Progenitor cell of endocrine pancreas (in vitro differentiated cells): ENCODE measurements at regions not wholly inside any gene's neighbourhood (a gene's known extent, or its start where the extent isn't known, plus 50 kb on each side); places are given as distances from the start of the nearest gene placed in this dataset.

Source experiments
- DNase-seq: peaks from one replicate; pipeline ENCODE4 v3.0.0; 2021; ENCODE audit warnings: low spot score; ENCODE audit not compliant: unreplicated experiment
- H3K27ac Mint-ChIP-seq: 2 replicates; pipeline ENCODE4 v1.8.0; 2021; ENCODE audit warnings: mild to moderate bottlenecking, moderate library complexity, mixed read lengths
- H3K27me3 Mint-ChIP-seq: 2 replicates; pipeline ENCODE4 v1.8.0; 2021; ENCODE audit warnings: mixed read lengths
- H3K36me3 Mint-ChIP-seq: 2 replicates; pipeline ENCODE4 v1.8.0; 2022; ENCODE audit warnings: mixed read lengths; ENCODE audit not compliant: insufficient read depth
- H3K4me1 Mint-ChIP-seq: 2 replicates; pipeline ENCODE4 v1.8.0; 2021; ENCODE audit warnings: low read depth, mixed read lengths
- H3K4me3 Mint-ChIP-seq: 2 replicates; pipeline ENCODE4 v1.8.0; 2021; ENCODE audit warnings: low read depth, mild to moderate bottlenecking, moderate library complexity, mixed read lengths
- H3K9me3 Mint-ChIP-seq: 2 replicates; pipeline ENCODE4 v1.8.0; 2021; ENCODE audit warnings: low read depth, mixed read lengths
- TF ChIP-seq, protein P1 (sequence below): fragments of 200-600 bp; sonication (generic); IDR thresholded peaks from one replicate; pipeline ENCODE4 v1.5.0; 2021; ENCODE audit warnings: antibody characterized with exemption, mild to moderate bottlenecking; ENCODE audit not compliant: unreplicated experiment

GRCh38 chr5:40453689-40454088 lies 226.0 kb upstream of the PTGER4 start:
- TF ChIP-seq, protein P1, sequence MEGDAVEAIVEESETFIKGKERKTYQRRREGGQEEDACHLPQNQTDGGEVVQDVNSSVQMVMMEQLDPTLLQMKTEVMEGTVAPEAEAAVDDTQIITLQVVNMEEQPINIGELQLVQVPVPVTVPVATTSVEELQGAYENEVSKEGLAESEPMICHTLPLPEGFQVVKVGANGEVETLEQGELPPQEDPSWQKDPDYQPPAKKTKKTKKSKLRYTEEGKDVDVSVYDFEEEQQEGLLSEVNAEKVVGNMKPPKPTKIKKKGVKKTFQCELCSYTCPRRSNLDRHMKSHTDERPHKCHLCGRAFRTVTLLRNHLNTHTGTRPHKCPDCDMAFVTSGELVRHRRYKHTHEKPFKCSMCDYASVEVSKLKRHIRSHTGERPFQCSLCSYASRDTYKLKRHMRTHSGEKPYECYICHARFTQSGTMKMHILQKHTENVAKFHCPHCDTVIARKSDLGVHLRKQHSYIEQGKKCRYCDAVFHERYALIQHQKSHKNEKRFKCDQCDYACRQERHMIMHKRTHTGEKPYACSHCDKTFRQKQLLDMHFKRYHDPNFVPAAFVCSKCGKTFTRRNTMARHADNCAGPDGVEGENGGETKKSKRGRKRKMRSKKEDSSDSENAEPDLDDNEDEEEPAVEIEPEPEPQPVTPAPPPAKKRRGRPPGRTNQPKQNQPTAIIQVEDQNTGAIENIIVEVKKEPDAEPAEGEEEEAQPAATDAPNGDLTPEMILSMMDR: no peak
- Mint-ChIP-seq H3K9me3 (peaks cover 23% of the 10 kb centered on the region), H3K4me1 (no peaks in the 10 kb centered on the region), H3K4me3 (no peak overlapping the region), H3K36me3 (no peaks in the 10 kb centered on the region), H3K27me3 (no peaks in the 10 kb centered on the region), H3K27ac (no peak overlapping the region)
- no peak for DNase-seq

GRCh38 chr5:40452874-40453624 lies 226.7 kb upstream of the PTGER4 start:
- Mint-ChIP-seq H3K4me1 (no peaks in the 10 kb centered on the region), H3K9me3 (peaks cover 27% of the 10 kb centered on the region), H3K36me3 (no peaks in the 10 kb centered on the region), H3K4me3 (no peak overlapping the region), H3K27me3 (no peaks in the 10 kb centered on the region), H3K27ac (no peak overlapping the region)
- TF ChIP-seq, protein P1: no peak
- DNase-seq: no peak

DNA sequence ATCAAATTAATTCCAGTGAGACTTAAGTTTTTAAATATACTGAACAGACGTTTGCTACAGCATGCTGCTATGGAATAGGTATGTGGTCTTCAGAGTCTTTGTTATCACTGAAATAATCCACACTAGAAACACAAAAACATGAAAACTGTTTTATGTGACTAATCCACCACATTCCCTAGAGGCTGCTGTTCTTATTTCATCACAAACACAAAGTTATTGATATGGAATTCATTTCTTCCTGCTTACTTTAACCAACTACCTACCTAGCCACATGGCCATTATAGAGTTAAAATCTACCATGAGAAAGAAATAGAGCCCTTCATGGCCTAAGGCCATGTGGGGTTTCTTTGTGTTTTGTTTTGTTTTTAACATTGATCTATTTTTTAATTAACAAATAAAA lies 232.3 kb upstream of the PTGER4 start:
- no peak overlapping the region for H3K27ac Mint-ChIP-seq
- no peak overlapping the region for H3K4me3 Mint-ChIP-seq
- TF ChIP-seq, protein P1: no peak
- peaks cover under 1% of the 10 kb centered on the region for H3K4me1 Mint-ChIP-seq
- no peaks in the 10 kb centered on the region for H3K27me3 Mint-ChIP-seq
- H3K9me3 Mint-ChIP-seq: peaks cover 25% of the 10 kb centered on the region
- no peaks in the 10 kb centered on the region for H3K36me3 Mint-ChIP-seq
- no peak for DNase-seq

DNA sequence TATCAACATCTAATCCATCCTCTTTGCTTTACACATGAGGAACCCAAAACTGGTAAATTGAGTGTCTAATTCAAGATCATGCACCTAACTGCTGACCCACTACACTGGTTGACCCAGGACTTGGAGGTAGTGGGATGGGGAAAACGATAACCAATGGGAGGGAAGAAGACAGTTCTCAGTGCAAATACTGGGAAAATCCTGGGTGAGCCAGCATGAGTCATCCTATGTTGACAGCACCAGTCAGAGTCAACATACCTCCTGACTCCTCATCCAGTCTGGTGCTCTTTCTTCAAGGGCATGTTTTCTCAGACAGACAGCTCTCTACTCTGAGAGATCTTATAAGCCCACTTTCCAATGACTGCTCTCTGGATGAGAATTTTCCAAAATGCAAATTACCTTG lies 232.8 kb upstream of the PTGER4 start:
- no peak overlapping the region for H3K27ac Mint-ChIP-seq
- no peak overlapping the region for H3K4me3 Mint-ChIP-seq
- H3K9me3 Mint-ChIP-seq: peaks cover 21% of the 10 kb centered on the region
- DNase-seq: no peak
- no peaks in the 10 kb centered on the region for H3K27me3 Mint-ChIP-seq
- no peaks in the 10 kb centered on the region for H3K36me3 Mint-ChIP-seq
- TF ChIP-seq, protein P1: no peak
- H3K4me1 Mint-ChIP-seq: peaks cover 4% of the 10 kb centered on the region

GRCh38 chr5:40442346-40442745 lies 237.4 kb upstream of the PTGER4 start:
- H3K4me3 Mint-ChIP-seq: no peak overlapping the region
- no peak overlapping the region for H3K27ac Mint-ChIP-seq
- H3K9me3 Mint-ChIP-seq: peaks cover 3% of the 10 kb centered on the region
- no peaks in the 10 kb centered on the region for H3K27me3 Mint-ChIP-seq
- TF ChIP-seq, protein P1: no peak
- no peaks in the 10 kb centered on the region for H3K36me3 Mint-ChIP-seq
- DNase-seq: no peak
- peaks cover 4% of the 10 kb centered on the region for H3K4me1 Mint-ChIP-seq
